Astrocyte of the spinal cord (primary cell): ENCODE measurements at regions not wholly inside any gene's neighbourhood (a gene's known extent, or its start where the extent isn't known, plus 50 kb on each side); places are given as distances from the start of the nearest gene placed in this dataset.

ENCODE experiments used
- DNase-seq: peaks from one replicate; pipeline ENCODE4 v3.0.0; 2011; ENCODE audit warnings: low read depth, low spot score
- H3K4me3 ChIP-seq: 2 replicates; pipeline ENCODE4 v1.5.1; 2011; ENCODE audit warnings: low read depth, mild to moderate bottlenecking, low read length, moderate library complexity
- CTCF ChIP-seq: IDR thresholded peaks from 2 replicates; pipeline ENCODE4 v1.5.1; 2012; ENCODE audit warnings: low read depth, mild to moderate bottlenecking, low read length, inconsistent platforms
- in situ Hi-C: cut with HindIII; loops from 2 replicates; pipeline ENCODE4 v1.10.0; 2017; ENCODE audit warnings: low sequenced_read_pairs

GRCh38 chr3:156017352-156018030, 102.9 kb upstream of the KCNAB1 start:
- no peak for TF ChIP-seq CTCF
- DNase-seq = no peak
- H3K4me3 ChIP-seq = no peak overlapping the region
- in situ Hi-C loops = no loop called here

- DNase-seq = peak; percentile 7
Measured at GRCh38 chr3:156024904-156025533, 95.4 kb upstream of the KCNAB1 start.

GRCh38 chr3:156029208-156029607, 91.2 kb upstream of the KCNAB1 start:
- in situ Hi-C loops = no loop called here
- no peak for TF ChIP-seq CTCF
- DNase-seq = no peak
- H3K4me3 ChIP-seq = no peak overlapping the region

More at GRCh38 chr3:156024904-156025533, 95.4 kb upstream of the KCNAB1 start:
- in situ Hi-C loops = no loop called here
- TF ChIP-seq CTCF = no peak
- no peak overlapping the region for H3K4me3 ChIP-seq

GRCh38 chr3:156030723-156031122, 89.7 kb upstream of the KCNAB1 start:
- TF ChIP-seq CTCF = no peak
- DNase-seq = no peak
- in situ Hi-C loops = no loop called here
- H3K4me3 ChIP-seq = no peak overlapping the region

GRCh38 chr3:156033428-156033827, 87.0 kb upstream of the KCNAB1 start:
- DNase-seq = no peak
- no peak for TF ChIP-seq CTCF
- in situ Hi-C loops = no loop called here
- no peak overlapping the region for H3K4me3 ChIP-seq

- TF ChIP-seq CTCF = no peak
- in situ Hi-C loops = no loop called here
- H3K4me3 ChIP-seq = no peak overlapping the region
Measured at GRCh38 chr3:156035158-156035557, 85.2 kb upstream of the KCNAB1 start.

More at GRCh38 chr3:156035158-156035557, 85.2 kb upstream of the KCNAB1 start:
- DNase-seq = no peak
